ENCODE measurements at regions not wholly inside any gene's neighbourhood (a gene's known extent, or its start where the extent isn't known, plus 50 kb on each side); places are given as distances from the start of the nearest gene placed in this dataset.

DNA sequence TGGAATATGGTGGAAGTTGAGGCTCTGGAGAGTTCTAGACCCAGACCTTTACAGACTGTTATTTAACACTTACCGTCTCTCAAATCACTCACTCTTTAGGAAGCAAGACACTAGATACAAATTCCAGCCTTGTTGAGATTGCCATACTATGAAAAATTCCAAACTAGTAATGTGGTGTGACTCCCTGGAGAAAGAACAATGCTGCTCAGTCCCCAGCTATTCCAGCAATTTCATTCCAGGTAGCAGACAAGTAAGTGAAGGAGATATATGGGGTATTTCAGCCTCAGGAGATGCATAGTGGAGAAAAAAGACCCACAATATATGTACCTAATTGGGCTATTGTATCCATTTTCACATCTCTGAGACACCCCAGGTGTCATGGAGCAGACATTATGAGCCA is 678.9 kb upstream of the LMO3 start:
- TF ChIP-seq, protein P1, sequence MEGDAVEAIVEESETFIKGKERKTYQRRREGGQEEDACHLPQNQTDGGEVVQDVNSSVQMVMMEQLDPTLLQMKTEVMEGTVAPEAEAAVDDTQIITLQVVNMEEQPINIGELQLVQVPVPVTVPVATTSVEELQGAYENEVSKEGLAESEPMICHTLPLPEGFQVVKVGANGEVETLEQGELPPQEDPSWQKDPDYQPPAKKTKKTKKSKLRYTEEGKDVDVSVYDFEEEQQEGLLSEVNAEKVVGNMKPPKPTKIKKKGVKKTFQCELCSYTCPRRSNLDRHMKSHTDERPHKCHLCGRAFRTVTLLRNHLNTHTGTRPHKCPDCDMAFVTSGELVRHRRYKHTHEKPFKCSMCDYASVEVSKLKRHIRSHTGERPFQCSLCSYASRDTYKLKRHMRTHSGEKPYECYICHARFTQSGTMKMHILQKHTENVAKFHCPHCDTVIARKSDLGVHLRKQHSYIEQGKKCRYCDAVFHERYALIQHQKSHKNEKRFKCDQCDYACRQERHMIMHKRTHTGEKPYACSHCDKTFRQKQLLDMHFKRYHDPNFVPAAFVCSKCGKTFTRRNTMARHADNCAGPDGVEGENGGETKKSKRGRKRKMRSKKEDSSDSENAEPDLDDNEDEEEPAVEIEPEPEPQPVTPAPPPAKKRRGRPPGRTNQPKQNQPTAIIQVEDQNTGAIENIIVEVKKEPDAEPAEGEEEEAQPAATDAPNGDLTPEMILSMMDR (IDR thresholded peaks at IDR 0.05) = no peak
- TF ChIP-seq POLR2A (IDR thresholded peaks at IDR 0.05) = no peak

Measured in right lobe of liver (tissue), 4 donors.